Breast epithelium (tissue), 4 donors: ENCODE measurements at regions not wholly inside any gene's neighbourhood (a gene's known extent, or its start where the extent isn't known, plus 50 kb on each side); places are given as distances from the start of the nearest gene placed in this dataset.

Experiments
- DNase-seq, 2 donors: peaks; one replicate each; pipeline ENCODE4 v3.0.0-alpha.2; 2019; ENCODE audit warnings: low spot score in 2 of 2
- H3K27ac ChIP-seq, 2 donors: fragments of 200-600 bp; sonication (generic) in 1 of 2; one replicate each; pipeline ENCODE4 v1.5.1; 2016 to 2019; ENCODE audit warnings: mild to moderate bottlenecking in 1 of 2
- H3K27me3 ChIP-seq, 2 donors: fragments of 200-600 bp; sonication (generic) in 1 of 2; one replicate each; pipeline versions ENCODE4 v1.5.1 to v1.6.0; 2017 to 2019; ENCODE audit warnings: control low read depth in 1 of 2, mild to moderate bottlenecking in 1 of 2
- H3K36me3 ChIP-seq: fragments of 200-600 bp; one replicate; pipeline ENCODE4 v1.5.1; 2019
- H3K4me1 ChIP-seq, 2 donors: fragments of 200-600 bp; sonication (generic); one replicate each; pipeline ENCODE4 v1.5.1; 2016 to 2019; ENCODE audit warnings: control low read depth in 1 of 2
- H3K4me3 ChIP-seq, 3 donors: fragments of 200-600 bp; sonication (generic); 1 replicate in 2 of 3; 2 replicates in 1 of 3; pipeline ENCODE4 v1.5.1; 2016 to 2019; ENCODE audit warnings: mild to moderate bottlenecking in 3 of 3, moderate library complexity in 2 of 3
- H3K9me3 ChIP-seq, 2 donors: fragments of 200-600 bp; sonication (generic) in 1 of 2; one replicate each; pipeline ENCODE4 v1.5.1; 2016 to 2019; ENCODE audit warnings: control low read depth in 1 of 2
- CTCF ChIP-seq, 3 donors: fragments of 450-650 bp; IDR thresholded peaks; one replicate each; pipeline ENCODE4 v1.5.1; 2016 to 2017; ENCODE audit warnings: antibody characterized with exemption in 3 of 3, mild to moderate bottlenecking in 3 of 3, moderate library complexity in 3 of 3
- POLR2A ChIP-seq: fragments of 450-650 bp; IDR thresholded peaks from one replicate; pipeline ENCODE4 v1.6.1; 2016; ENCODE audit warnings: antibody characterized with exemption, mild to moderate bottlenecking, moderate library complexity
- POLR2AphosphoS5 ChIP-seq, 3 donors: sonication (generic); formaldehyde crosslinking; IDR thresholded peaks; one replicate each; pipeline ENCODE4 v1.6.1; 2017; ENCODE audit warnings: antibody characterized with exemption in 3 of 3
- intact Hi-C: fragments of 100-400 bp; cut with DNase I; formaldehyde crosslinking; loops from one replicate; pipeline ENCODE4 v1.15.1; 2023; ENCODE audit warnings: low total_unique reads

- no peak overlapping the region for H3K4me3 ChIP-seq
- H3K27ac ChIP-seq: no peak overlapping the region
- TF ChIP-seq POLR2A: no peak
- no peak for TF ChIP-seq CTCF (IDR thresholded peaks at IDR 0.05)
- no peak for TF ChIP-seq POLR2AphosphoS5 (IDR thresholded peaks at IDR 0.05)
- intact Hi-C loops: no loop called here
- no peak for DNase-seq
- H3K36me3 ChIP-seq: no peaks in the 10 kb centered on the region
- no peaks in the 10 kb centered on the region for H3K9me3 ChIP-seq
- no peaks in the 10 kb centered on the region for H3K4me1 ChIP-seq
- H3K27me3 ChIP-seq: no peaks in the 10 kb centered on the region
These were observed 124.6 kb upstream of the BLID start for GRCh38 chr11:122240638-122241037.

GRCh38 chr11:122235615-122236014 lies 119.6 kb upstream of the BLID start:
- no peaks in the 10 kb centered on the region for H3K9me3 ChIP-seq
- H3K4me3 ChIP-seq: no peak overlapping the region
- TF ChIP-seq CTCF (IDR thresholded peaks at IDR 0.05) (no peak), POLR2AphosphoS5 (IDR thresholded peaks at IDR 0.05) (no peak), POLR2A (no peak)
- intact Hi-C loops: no loop called here
- no peak for DNase-seq
- no peaks in the 10 kb centered on the region for H3K36me3 ChIP-seq
- H3K27me3 ChIP-seq: no peaks in the 10 kb centered on the region
- no peak overlapping the region for H3K27ac ChIP-seq
- no peaks in the 10 kb centered on the region for H3K4me1 ChIP-seq

GRCh38 chr11:122234780-122235179 lies 118.8 kb upstream of the BLID start:
- no peaks in the 10 kb centered on the region for H3K4me1 ChIP-seq
- H3K36me3 ChIP-seq: no peaks in the 10 kb centered on the region
- H3K27me3 ChIP-seq: no peaks in the 10 kb centered on the region
- intact Hi-C loops: no loop called here
- no peak overlapping the region for H3K4me3 ChIP-seq
- H3K27ac ChIP-seq: no peak overlapping the region
- no peak for TF ChIP-seq CTCF (IDR thresholded peaks at IDR 0.05)
- no peak for TF ChIP-seq POLR2A
- no peak for TF ChIP-seq POLR2AphosphoS5 (IDR thresholded peaks at IDR 0.05)
- no peak for DNase-seq
- no peaks in the 10 kb centered on the region for H3K9me3 ChIP-seq

- H3K27ac ChIP-seq: no peak overlapping the region
- intact Hi-C loops: no loop called here
- no peak for DNase-seq
- H3K9me3 ChIP-seq: no peaks in the 10 kb centered on the region
- H3K27me3 ChIP-seq: no peaks in the 10 kb centered on the region
- no peaks in the 10 kb centered on the region for H3K4me1 ChIP-seq
- H3K36me3 ChIP-seq: no peaks in the 10 kb centered on the region
- TF ChIP-seq CTCF (IDR thresholded peaks at IDR 0.05) (no peak), POLR2A (no peak), POLR2AphosphoS5 (IDR thresholded peaks at IDR 0.05) (no peak)
- H3K4me3 ChIP-seq: no peak overlapping the region
These were observed 118.2 kb upstream of the BLID start for GRCh38 chr11:122234257-122234656.

- TF ChIP-seq POLR2AphosphoS5 (IDR thresholded peaks at IDR 0.05) (no peak), POLR2A (no peak), CTCF (IDR thresholded peaks at IDR 0.05) (no peak)
- intact Hi-C loops: no loop called here
- H3K9me3 ChIP-seq: no peaks in the 10 kb centered on the region
These were observed 117.0 kb upstream of the BLID start for GRCh38 chr11:122232985-122233384.

More at GRCh38 chr11:122232985-122233384, 117.0 kb upstream of the BLID start:
- DNase-seq: no peak
- Histone ChIP-seq H3K36me3 (no peaks in the 10 kb centered on the region), H3K27me3 (no peaks in the 10 kb centered on the region), H3K4me1 (no peaks in the 10 kb centered on the region), H3K27ac (no peak overlapping the region), H3K4me3 (no peak overlapping the region)
